HepG2 (cell line): ENCODE measurements at regions not wholly inside any gene's neighbourhood (a gene's known extent, or its start where the extent isn't known, plus 50 kb on each side); places are given as distances from the start of the nearest gene placed in this dataset.

Source experiments
- FOXA1 ChIP-seq, 2 experiments: fragments of 450-650 bp in 1 of 2; sonication (generic) in 1 of 2; formaldehyde crosslinking in 1 of 2; IDR thresholded peaks; 2 replicates each; pipeline versions ENCODE4 v1.4.0 to v1.6.1; 2016 to 2020; ENCODE audit warnings: missing genetic modification reagents in 1 of 2
- HOXA7 ChIP-seq: sonication (generic); formaldehyde crosslinking; IDR thresholded peaks from 2 replicates; pipeline ENCODE4 v1.8.1; 2022; ENCODE audit warnings: mild to moderate bottlenecking, missing genetic modification reagents, moderate library complexity
- JDP2 ChIP-seq: sonication (generic); formaldehyde crosslinking; IDR thresholded peaks from 2 replicates; pipeline ENCODE4 v1.8.1; 2022; ENCODE audit warnings: missing genetic modification reagents, borderline replicate concordance
- MAZ ChIP-seq, 2 experiments: sonication (generic) in 1 of 2; formaldehyde crosslinking in 1 of 2; IDR thresholded peaks; 2 replicates each; pipeline versions ENCODE4 v1.5.0 to v1.6.1; 2012 to 2020; ENCODE audit warnings: low read depth in 2 of 2, mild to moderate bottlenecking in 2 of 2, borderline replicate concordance in 1 of 2, improper control_type of control experiment in 1 of 2, low read length in 1 of 2, missing genetic modification reagents in 1 of 2, moderate library complexity in 1 of 2
- POLR2A ChIP-seq, 2 experiments: IDR thresholded peaks; 2 replicates each; pipeline ENCODE4 v1.6.1; 2011; ENCODE audit warnings: low read depth in 2 of 2, low read length in 2 of 2, mild to moderate bottlenecking in 1 of 2, moderate library complexity in 1 of 2; ENCODE audit not compliant: insufficient read depth in 1 of 2
- SP1 ChIP-seq, 2 experiments: fragments of 450-650 bp in 1 of 2; sonication (generic) in 1 of 2; formaldehyde crosslinking in 1 of 2; IDR thresholded peaks; 2 replicates each; pipeline versions ENCODE4 v1.4.0 to v1.6.1; 2016 to 2020; ENCODE audit warnings: missing genetic modification reagents in 1 of 2
- TF ChIP-seq, protein P1 (sequence below): IDR thresholded peaks from 2 replicates; pipeline ENCODE4 v1.6.1; 2016; ENCODE audit warnings: missing compliant biosample characterization, missing genetic modification reagents, borderline replicate concordance
- TF ChIP-seq, protein P2 (sequence below): sonication (generic); formaldehyde crosslinking; IDR thresholded peaks from 2 replicates; pipeline ENCODE4 v1.5.0; 2020; ENCODE audit warnings: mild to moderate bottlenecking, missing genetic modification reagents, moderate library complexity
- TF ChIP-seq, protein P3 (sequence below): sonication (generic); formaldehyde crosslinking; IDR thresholded peaks from 2 replicates; pipeline ENCODE4 v1.4.0; 2020; ENCODE audit warnings: missing genetic modification reagents
- TF ChIP-seq, protein P4 (sequence below): sonication (generic); formaldehyde crosslinking; conservative IDR thresholded peaks from 2 replicates; pipeline ENCODE4 v1.4.0; 2020; ENCODE audit warnings: missing genetic modification reagents
- TF ChIP-seq, protein P5 (sequence below), 2 experiments: IDR thresholded peaks; 2 replicates each; pipeline ENCODE4 v1.6.1; 2011 to 2012; ENCODE audit warnings: low read length in 2 of 2, borderline replicate concordance in 1 of 2, low read depth in 1 of 2, mild to moderate bottlenecking in 1 of 2, moderate library complexity in 1 of 2

DNA sequence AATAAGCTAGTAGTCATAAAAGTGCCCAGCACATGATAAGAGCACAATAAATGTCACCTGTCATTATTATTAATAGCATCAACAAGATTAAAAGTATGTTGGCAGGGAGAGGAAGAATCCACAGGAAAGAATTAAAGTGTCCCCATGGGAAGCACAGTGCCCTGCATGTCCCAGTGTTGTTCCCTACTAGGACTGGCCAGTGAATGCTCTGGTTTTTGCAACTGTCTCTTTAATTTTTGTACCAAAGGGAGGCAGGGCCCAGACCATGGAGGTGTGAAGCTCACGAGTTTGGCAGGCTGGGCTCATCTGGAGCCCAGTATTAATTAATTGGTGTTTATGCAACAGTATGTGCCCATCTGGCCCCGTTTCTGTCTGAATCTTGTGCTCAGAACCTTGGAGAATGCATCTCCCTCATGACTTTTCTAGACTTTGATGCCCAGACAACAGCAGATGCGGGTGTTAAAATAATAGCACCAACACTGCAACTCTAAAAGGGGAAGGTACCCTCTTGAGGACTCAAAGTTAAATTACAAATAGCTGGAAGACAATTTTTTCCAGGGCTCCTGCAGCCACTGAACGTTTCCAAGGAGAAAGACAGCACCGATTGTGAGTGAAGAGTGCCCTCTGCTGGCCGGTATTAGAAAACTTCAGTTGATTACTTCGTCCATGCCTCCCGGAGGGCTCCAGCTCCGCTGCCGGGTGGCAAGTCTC lies 71.9 kb upstream of the SPATA12 start:
- TF ChIP-seq MAZ (IDR thresholded peaks at IDR 0.05; ENCODE audit: borderline replicate concordance, low read depth, low read length) (no peak), MAZ (CRISPR knock-in tag; IDR thresholded peaks at IDR 0.05; ENCODE audit: low read depth) (no peak), JDP2 (CRISPR knock-in tag) (no peak), HOXA7 (CRISPR knock-in tag) (no peak), POLR2A (IDR thresholded peaks at IDR 0.05; ENCODE audit: insufficient read depth in 1 of 2, low read depth in 2 of 2, low read length in 2 of 2) (no peak), FOXA1 (IDR thresholded peaks at IDR 0.05) (no peak), FOXA1 (CRISPR knock-in tag; IDR thresholded peaks at IDR 0.05) (no peak), SP1 (IDR thresholded peaks at IDR 0.05) (no peak), SP1 (CRISPR knock-in tag; IDR thresholded peaks at IDR 0.05) (no peak)
- TF ChIP-seq, protein P1, sequence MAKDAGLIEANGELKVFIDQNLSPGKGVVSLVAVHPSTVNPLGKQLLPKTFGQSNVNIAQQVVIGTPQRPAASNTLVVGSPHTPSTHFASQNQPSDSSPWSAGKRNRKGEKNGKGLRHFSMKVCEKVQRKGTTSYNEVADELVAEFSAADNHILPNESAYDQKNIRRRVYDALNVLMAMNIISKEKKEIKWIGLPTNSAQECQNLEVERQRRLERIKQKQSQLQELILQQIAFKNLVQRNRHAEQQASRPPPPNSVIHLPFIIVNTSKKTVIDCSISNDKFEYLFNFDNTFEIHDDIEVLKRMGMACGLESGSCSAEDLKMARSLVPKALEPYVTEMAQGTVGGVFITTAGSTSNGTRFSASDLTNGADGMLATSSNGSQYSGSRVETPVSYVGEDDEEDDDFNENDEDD (CRISPR knock-in tag), result no peak
- TF ChIP-seq, protein P2, sequence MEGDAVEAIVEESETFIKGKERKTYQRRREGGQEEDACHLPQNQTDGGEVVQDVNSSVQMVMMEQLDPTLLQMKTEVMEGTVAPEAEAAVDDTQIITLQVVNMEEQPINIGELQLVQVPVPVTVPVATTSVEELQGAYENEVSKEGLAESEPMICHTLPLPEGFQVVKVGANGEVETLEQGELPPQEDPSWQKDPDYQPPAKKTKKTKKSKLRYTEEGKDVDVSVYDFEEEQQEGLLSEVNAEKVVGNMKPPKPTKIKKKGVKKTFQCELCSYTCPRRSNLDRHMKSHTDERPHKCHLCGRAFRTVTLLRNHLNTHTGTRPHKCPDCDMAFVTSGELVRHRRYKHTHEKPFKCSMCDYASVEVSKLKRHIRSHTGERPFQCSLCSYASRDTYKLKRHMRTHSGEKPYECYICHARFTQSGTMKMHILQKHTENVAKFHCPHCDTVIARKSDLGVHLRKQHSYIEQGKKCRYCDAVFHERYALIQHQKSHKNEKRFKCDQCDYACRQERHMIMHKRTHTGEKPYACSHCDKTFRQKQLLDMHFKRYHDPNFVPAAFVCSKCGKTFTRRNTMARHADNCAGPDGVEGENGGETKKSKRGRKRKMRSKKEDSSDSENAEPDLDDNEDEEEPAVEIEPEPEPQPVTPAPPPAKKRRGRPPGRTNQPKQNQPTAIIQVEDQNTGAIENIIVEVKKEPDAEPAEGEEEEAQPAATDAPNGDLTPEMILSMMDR (CRISPR knock-in tag), result peak; percentile 86
- TF ChIP-seq, protein P3, sequence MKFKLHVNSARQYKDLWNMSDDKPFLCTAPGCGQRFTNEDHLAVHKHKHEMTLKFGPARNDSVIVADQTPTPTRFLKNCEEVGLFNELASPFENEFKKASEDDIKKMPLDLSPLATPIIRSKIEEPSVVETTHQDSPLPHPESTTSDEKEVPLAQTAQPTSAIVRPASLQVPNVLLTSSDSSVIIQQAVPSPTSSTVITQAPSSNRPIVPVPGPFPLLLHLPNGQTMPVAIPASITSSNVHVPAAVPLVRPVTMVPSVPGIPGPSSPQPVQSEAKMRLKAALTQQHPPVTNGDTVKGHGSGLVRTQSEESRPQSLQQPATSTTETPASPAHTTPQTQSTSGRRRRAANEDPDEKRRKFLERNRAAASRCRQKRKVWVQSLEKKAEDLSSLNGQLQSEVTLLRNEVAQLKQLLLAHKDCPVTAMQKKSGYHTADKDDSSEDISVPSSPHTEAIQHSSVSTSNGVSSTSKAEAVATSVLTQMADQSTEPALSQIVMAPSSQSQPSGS, result no peak
- TF ChIP-seq, protein P4, sequence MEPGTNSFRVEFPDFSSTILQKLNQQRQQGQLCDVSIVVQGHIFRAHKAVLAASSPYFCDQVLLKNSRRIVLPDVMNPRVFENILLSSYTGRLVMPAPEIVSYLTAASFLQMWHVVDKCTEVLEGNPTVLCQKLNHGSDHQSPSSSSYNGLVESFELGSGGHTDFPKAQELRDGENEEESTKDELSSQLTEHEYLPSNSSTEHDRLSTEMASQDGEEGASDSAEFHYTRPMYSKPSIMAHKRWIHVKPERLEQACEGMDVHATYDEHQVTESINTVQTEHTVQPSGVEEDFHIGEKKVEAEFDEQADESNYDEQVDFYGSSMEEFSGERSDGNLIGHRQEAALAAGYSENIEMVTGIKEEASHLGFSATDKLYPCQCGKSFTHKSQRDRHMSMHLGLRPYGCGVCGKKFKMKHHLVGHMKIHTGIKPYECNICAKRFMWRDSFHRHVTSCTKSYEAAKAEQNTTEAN, result no peak
- TF ChIP-seq, protein P5, sequence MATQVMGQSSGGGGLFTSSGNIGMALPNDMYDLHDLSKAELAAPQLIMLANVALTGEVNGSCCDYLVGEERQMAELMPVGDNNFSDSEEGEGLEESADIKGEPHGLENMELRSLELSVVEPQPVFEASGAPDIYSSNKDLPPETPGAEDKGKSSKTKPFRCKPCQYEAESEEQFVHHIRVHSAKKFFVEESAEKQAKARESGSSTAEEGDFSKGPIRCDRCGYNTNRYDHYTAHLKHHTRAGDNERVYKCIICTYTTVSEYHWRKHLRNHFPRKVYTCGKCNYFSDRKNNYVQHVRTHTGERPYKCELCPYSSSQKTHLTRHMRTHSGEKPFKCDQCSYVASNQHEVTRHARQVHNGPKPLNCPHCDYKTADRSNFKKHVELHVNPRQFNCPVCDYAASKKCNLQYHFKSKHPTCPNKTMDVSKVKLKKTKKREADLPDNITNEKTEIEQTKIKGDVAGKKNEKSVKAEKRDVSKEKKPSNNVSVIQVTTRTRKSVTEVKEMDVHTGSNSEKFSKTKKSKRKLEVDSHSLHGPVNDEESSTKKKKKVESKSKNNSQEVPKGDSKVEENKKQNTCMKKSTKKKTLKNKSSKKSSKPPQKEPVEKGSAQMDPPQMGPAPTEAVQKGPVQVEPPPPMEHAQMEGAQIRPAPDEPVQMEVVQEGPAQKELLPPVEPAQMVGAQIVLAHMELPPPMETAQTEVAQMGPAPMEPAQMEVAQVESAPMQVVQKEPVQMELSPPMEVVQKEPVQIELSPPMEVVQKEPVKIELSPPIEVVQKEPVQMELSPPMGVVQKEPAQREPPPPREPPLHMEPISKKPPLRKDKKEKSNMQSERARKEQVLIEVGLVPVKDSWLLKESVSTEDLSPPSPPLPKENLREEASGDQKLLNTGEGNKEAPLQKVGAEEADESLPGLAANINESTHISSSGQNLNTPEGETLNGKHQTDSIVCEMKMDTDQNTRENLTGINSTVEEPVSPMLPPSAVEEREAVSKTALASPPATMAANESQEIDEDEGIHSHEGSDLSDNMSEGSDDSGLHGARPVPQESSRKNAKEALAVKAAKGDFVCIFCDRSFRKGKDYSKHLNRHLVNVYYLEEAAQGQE (IDR thresholded peaks at IDR 0.05; ENCODE audit: borderline replicate concordance in 1 of 2, low read depth in 1 of 2, low read length in 2 of 2), result no peak
